ENCODE measurements at regions not wholly inside any gene's neighbourhood (a gene's known extent, or its start where the extent isn't known, plus 50 kb on each side); places are given as distances from the start of the nearest gene placed in this dataset.

- H3K36me3 ChIP-seq (ENCODE audit: control insufficient read depth, insufficient read depth, low read length) = no peaks in the 10 kb centered on the region
- no peak for TF ChIP-seq CTCF (IDR thresholded peaks at IDR 0.05; ENCODE audit: insufficient read depth, low read depth, low read length)
- no peaks in the 10 kb centered on the region for H3K27me3 ChIP-seq (ENCODE audit: control insufficient read depth, insufficient read depth, low read length)
- POLR2A ChIA-PET = no interaction called here
- DNase-seq (ENCODE audit: low read depth) = no peak
- CTCF ChIA-PET = interaction anchor here (0.6 to 1.9 kb wide), 7 partner anchors 9 to 619 kb away, joined by 3 to 6 read pairs (median 4); no protein-coding TSS in a partner anchor
- no peak overlapping the region for H3K4me3 ChIP-seq (ENCODE audit: low read depth, low read length)
These were observed 75.5 kb downstream of the CXCL12 start for GRCh38 chr10:44309361-44309760.

DNA sequence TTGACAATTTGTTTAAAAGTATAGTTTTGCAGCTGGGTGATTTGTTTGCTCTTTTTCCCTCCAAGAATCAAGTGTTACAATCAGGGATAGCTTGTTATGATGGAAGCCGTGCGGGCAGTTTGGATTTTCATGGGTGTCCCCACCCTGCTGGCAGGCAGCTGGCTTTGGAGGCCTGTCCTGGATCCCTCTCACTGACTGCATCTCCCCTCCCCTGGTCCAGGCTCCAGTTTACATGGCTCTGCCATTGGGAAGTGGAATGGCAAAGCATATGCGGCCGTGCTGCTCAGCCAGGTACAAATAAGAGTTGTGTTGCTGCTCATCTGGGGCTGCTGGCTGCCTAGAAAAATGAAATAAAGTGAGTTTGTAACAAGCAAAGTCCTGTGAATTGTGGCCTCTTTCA is 76.0 kb downstream of the CXCL12 start:
- no peak for TF ChIP-seq CTCF (IDR thresholded peaks at IDR 0.05; ENCODE audit: insufficient read depth, low read depth, low read length)
- Histone ChIP-seq H3K27me3 (ENCODE audit: control insufficient read depth, insufficient read depth, low read length) (no peaks in the 10 kb centered on the region), H3K36me3 (ENCODE audit: control insufficient read depth, insufficient read depth, low read length) (no peaks in the 10 kb centered on the region), H3K4me3 (ENCODE audit: low read depth, low read length) (no peak overlapping the region)
- no peak for DNase-seq (ENCODE audit: low read depth)
- ChIA-PET POLR2A (no interaction called here), CTCF (interaction anchor here (0.6 to 1.9 kb wide), 8 partner anchors 8 to 619 kb away, joined by 3 to 6 read pairs (median 4); partner anchors contain the start of gene CXCL12)

- H3K27me3 ChIP-seq (ENCODE audit: control insufficient read depth, insufficient read depth, low read length) = no peaks in the 10 kb centered on the region
- ChIA-PET POLR2A (no interaction called here), CTCF (interaction anchor here (1.1 kb wide), 1 partner anchor 28 kb away, joined by 3 read pairs; no protein-coding TSS in a partner anchor)
- no peak overlapping the region for H3K4me3 ChIP-seq (ENCODE audit: low read depth, low read length)
- no peak for DNase-seq (ENCODE audit: low read depth)
- H3K36me3 ChIP-seq (ENCODE audit: control insufficient read depth, insufficient read depth, low read length) = no peaks in the 10 kb centered on the region
- TF ChIP-seq CTCF (IDR thresholded peaks at IDR 0.05; ENCODE audit: insufficient read depth, low read depth, low read length) = no peak
These were observed 77.2 kb downstream of the CXCL12 start for GRCh38 chr10:44307691-44308090.

- Histone ChIP-seq H3K4me3 (ENCODE audit: low read depth, low read length) (no peak overlapping the region), H3K36me3 (ENCODE audit: control insufficient read depth, insufficient read depth, low read length) (no peaks in the 10 kb centered on the region), H3K27me3 (ENCODE audit: control insufficient read depth, insufficient read depth, low read length) (no peaks in the 10 kb centered on the region)
- POLR2A ChIA-PET = interaction anchor here (0.5 to 0.7 kb wide), 2 partner anchors 107 to 300 kb away, joined by 4 read pairs; no protein-coding TSS in a partner anchor
- no peak for DNase-seq (ENCODE audit: low read depth)
- CTCF ChIA-PET = interaction anchor here (0.7 to 1.6 kb wide), 2 partner anchors 617 to 623 kb away, joined by 3 to 5 read pairs; no protein-coding TSS in a partner anchor
- TF ChIP-seq CTCF (IDR thresholded peaks at IDR 0.05; ENCODE audit: insufficient read depth, low read depth, low read length) = peak; percentile 24
These were observed 78.1 kb downstream of the CXCL12 start for GRCh38 chr10:44306762-44307161.

- peak; percentile 13 for DNase-seq (ENCODE audit: low read depth)
- no peak overlapping the region for H3K4me3 ChIP-seq (ENCODE audit: low read depth, low read length)
- no peaks in the 10 kb centered on the region for H3K27me3 ChIP-seq (ENCODE audit: control insufficient read depth, insufficient read depth, low read length)
- ChIA-PET POLR2A (interaction anchor here (0.5 to 0.7 kb wide), 2 partner anchors 107 to 300 kb away, joined by 4 read pairs; no protein-coding TSS in a partner anchor), CTCF (interaction anchor here (0.7 to 1.6 kb wide), 3 partner anchors 15 to 623 kb away, joined by 3 to 5 read pairs (median 4); no protein-coding TSS in a partner anchor)
- no peaks in the 10 kb centered on the region for H3K36me3 ChIP-seq (ENCODE audit: control insufficient read depth, insufficient read depth, low read length)
- TF ChIP-seq CTCF (IDR thresholded peaks at IDR 0.05; ENCODE audit: insufficient read depth, low read depth, low read length) = no peak
These were observed 78.7 kb downstream of the CXCL12 start for GRCh38 chr10:44306147-44306710.
